VCaP (cell line): ENCODE measurements at regions not wholly inside any gene's neighbourhood (a gene's known extent, or its start where the extent isn't known, plus 50 kb on each side); places are given as distances from the start of the nearest gene placed in this dataset.

Experiments
- H3K27ac ChIP-seq: fragments of 450-650 bp; 2 replicates; pipeline ENCODE4 v1.5.1; 2017
- TF ChIP-seq, protein P1 (sequence below): fragments of 450-650 bp; conservative IDR thresholded peaks from 2 replicates; pipeline ENCODE4 v1.5.1; 2017; ENCODE audit warnings: mild to moderate bottlenecking, moderate library complexity

DNA sequence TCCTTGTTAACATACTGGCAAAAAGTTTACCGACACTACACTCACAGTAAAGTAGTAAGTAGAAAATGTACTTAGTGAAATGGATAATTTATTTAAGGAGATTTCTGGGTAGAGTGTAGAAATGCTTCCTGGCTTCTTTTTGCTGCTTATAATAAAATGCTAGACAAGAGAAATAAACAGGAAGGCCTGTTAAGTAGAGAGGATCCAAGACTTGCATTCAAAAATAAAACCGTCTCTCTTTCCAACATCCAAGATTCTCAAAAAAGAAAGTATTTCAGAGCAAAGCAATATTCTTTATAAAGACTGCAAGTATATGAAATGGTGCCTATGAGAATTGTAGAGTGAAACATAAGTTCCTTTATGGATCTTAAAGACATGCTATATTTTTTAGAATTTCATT is 77.0 kb upstream of the CNTN6 start:
- TF ChIP-seq, protein P1, sequence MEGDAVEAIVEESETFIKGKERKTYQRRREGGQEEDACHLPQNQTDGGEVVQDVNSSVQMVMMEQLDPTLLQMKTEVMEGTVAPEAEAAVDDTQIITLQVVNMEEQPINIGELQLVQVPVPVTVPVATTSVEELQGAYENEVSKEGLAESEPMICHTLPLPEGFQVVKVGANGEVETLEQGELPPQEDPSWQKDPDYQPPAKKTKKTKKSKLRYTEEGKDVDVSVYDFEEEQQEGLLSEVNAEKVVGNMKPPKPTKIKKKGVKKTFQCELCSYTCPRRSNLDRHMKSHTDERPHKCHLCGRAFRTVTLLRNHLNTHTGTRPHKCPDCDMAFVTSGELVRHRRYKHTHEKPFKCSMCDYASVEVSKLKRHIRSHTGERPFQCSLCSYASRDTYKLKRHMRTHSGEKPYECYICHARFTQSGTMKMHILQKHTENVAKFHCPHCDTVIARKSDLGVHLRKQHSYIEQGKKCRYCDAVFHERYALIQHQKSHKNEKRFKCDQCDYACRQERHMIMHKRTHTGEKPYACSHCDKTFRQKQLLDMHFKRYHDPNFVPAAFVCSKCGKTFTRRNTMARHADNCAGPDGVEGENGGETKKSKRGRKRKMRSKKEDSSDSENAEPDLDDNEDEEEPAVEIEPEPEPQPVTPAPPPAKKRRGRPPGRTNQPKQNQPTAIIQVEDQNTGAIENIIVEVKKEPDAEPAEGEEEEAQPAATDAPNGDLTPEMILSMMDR: no peak

DNA sequence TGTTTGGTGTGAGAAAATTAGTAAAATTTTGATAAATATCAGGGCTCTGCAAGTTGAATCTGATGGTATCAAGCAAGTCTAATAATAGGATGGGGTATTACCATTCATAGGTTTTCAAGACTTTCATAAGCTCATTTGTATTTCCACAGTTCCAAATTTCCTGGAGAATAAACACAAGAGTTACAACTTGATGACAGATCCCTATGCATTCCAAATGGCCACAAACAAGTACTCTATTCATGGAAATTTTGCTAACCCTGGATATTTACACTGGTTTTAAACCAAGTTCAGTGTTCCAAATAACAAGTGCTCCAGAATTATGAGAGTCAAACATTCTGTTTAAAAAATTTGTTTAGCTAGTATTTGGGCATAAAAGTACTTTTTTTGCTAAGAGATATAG is 75.0 kb upstream of the CNTN6 start:
- TF ChIP-seq, protein P1: no peak

More for the DNA sequence above, 77.0 kb upstream of the CNTN6 start:
- H3K27ac ChIP-seq: no peak overlapping the region

DNA sequence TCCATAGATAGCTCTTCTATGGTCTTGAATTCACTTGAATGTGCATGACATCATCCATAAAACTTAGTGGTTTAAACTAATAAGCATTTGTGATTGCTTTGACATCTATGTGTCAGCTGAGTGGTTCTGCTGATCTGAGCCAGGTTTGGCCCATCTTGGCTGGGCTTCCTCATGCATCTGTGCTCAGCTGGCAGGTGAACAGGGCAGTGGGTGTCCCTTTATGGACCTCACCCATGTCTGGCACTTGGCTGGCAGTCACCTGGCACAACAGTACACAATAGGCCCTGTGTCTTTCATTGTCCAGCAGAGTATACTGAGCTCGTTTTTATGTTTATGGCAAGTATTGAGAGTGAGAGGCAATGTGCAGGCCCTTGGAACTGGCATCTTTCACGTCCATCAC is 73.7 kb upstream of the CNTN6 start:
- TF ChIP-seq, protein P1: no peak
- H3K27ac ChIP-seq: no peak overlapping the region

More for the DNA sequence above, 75.0 kb upstream of the CNTN6 start:
- no peak overlapping the region for H3K27ac ChIP-seq

DNA sequence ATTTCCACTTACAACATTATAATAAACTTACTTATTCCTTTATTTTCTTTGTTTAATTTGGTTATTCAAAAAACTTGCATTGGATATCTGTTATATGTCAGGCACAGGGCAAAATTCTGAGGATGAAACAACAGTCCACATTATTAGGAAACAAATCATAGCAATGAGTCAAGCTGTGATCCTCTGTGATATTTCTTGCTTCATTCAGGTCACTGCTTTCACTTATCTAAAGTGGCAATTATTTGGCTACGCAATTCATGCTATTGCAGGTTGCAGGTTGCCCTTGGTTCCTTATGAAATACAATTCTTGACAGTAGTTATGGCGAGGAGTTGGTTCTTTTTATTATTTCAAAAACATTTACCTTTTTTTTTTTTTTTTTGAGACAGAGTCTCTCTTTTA is 66.4 kb upstream of the CNTN6 start:
- TF ChIP-seq, protein P1: no peak
- no peak overlapping the region for H3K27ac ChIP-seq

DNA sequence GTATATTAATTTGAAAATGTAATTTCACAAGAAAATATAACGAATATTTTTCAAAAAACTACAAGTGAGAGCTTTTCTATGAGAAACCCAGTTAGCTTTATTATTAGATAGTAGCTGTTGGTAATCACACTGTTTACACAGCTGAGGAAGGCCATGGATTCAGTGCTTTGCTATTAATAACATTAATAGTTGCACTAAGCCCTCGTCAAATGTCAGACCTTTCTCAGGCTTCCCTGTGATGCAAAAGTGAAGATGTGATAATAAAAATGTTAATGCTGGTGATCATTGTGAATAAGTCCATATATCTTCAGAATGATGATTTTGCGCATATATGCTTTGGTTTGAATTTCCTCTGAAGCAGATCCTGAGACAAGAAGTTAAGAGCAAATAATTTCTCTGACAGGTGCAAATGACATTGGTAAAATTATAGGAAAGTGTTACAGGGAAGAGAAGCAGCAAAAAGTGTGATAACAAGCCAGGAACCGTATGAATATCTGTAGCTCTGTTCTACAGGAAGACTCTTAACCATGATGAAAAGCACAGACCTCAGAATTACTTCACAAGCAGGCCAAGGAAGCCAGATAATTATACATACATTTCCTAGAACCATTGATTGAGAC is 56.5 kb upstream of the CNTN6 start:
- TF ChIP-seq, protein P1: no peak
- H3K27ac ChIP-seq: no peak overlapping the region

DNA sequence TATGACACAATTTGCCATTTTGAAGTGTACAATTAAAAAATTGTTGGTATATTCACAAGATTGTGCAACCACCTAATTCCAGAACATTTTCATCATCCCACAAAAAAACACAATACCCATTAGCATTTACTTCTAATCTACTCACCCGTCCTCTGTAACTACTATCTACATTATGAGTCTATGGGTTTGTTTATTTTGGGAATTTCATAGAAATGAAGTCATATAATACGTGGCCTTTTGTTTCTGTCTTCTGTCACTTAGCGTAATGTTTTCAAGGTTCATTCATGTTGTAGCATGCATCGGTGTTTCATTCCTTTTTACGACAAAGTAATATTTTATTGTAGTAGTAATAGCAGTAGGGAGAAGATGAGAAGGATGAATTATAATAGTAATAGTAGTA is 55.2 kb upstream of the CNTN6 start:
- no peak overlapping the region for H3K27ac ChIP-seq
- TF ChIP-seq, protein P1: no peak
